Eye (tissue), 1 donor: ENCODE measurements at regions not wholly inside any gene's neighbourhood (a gene's known extent, or its start where the extent isn't known, plus 50 kb on each side); places are given as distances from the start of the nearest gene placed in this dataset.

Experiments
- DNase-seq: peaks from one replicate; pipeline ENCODE4 v3.0.0-alpha.2; 2015

DNA sequence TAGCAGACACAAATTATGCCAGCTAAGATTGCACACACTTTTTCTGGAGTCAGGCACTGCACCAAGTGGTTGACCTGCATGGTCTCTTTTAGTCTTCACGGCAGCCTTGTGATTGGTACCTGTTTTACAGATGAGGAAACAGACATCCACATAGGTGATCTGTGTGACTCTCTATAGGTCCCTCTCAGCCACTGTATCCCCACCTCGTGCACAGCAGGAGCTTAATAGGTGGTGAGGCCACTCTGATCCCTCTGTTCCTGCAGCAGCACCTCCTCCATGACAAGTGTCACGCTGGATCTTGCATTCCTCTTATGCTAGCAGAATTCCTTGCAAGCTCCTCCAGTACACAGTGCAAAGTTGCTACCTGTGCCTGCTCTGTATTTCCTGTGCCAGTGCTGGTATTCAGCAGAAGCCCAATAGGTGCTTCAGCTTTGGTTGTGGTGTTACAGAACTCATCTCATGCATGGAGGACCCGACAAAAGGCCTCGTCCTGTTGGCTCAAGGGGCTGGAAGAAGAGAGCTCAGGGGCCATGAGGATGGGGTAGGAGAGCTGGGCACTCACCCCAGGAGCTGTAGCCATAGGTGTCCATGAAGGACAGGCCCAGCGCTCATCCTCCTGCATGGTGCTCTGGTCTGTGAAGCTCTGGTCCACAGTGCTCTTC is 546.7 kb downstream of the PTPRU start:
- no peak for DNase-seq

DNA sequence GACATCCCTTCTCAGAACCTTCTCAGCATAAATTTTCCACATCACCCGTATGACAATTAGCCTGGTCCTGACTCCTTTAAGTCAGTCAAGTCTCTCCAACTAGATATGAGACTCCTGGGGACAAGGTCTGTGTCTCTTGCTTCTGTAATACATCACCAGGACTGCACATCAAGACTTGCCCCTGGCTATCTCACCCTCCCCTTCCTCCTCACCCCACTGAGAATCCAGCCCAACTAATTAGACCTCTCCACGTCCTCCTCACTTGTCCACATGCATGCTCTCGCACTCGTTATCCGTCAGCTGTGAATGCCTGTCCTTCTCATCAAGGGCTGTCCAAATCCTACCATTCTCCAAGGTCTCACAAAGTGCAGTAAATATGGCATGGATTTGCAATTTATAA is 542.8 kb downstream of the PTPRU start:
- DNase-seq, result no peak

DNA sequence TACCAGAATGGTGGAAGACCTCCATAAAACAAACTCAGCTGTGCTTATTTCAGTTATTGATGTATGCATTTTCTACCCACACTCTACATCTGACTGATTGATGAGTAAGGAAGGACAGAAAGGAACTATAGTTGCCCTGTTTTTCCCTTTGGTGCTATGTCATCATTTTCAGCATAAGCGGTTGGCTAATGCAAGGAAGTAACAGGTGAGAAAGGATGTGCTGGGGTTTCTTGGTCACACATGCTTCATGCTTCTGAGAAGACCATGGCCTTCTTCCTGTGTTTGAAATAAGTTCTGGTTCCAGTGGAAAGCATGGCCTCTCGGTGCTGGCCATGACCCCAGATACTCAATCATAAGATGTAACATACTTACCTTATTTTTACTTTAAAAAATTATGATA is 541.2 kb downstream of the PTPRU start:
- no peak for DNase-seq

DNA sequence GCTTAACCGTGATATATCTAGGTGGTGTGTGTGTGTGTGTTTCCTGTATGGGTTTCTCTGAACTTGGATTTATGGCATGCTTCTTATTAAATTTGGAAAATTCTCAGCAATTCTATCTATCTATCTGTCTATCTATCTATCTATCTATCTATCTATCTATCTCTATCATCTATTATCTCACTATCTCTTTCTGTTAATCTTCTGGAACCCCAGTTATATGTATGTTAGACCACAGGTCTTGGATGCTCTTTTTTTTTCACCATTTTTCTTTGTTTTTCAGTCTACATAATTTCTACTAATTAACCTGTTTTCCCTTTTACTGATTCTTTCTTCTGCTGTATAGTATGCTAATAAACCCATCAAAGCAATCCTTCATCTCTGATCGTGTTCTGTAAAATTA is 538.0 kb downstream of the PTPRU start:
- no peak for DNase-seq

DNA sequence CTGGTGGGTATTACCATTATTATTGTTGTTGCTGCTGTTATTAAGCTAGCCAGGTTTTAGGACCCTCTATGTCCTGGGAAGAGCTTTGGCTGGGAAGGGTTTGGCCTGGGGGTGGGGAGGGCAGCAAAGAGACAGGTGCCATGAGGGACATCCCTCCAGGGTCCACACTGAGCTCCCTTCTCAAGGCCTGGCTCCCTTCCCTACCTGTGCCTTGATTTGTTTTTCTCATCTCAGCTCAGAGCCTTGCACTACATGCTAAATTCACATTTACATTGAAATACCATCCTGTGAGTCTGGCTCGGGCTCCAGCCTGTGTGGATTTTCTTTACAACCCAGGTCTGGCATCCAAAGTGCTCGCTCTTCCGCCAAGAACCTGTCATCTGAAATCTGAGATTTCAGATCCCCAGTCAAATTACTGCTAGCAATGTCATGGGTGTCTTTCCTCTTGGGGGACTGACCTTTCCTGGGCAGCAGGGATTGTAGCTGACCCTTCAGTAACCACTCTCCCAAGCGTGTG is 536.3 kb downstream of the PTPRU start:
- no peak for DNase-seq

DNA sequence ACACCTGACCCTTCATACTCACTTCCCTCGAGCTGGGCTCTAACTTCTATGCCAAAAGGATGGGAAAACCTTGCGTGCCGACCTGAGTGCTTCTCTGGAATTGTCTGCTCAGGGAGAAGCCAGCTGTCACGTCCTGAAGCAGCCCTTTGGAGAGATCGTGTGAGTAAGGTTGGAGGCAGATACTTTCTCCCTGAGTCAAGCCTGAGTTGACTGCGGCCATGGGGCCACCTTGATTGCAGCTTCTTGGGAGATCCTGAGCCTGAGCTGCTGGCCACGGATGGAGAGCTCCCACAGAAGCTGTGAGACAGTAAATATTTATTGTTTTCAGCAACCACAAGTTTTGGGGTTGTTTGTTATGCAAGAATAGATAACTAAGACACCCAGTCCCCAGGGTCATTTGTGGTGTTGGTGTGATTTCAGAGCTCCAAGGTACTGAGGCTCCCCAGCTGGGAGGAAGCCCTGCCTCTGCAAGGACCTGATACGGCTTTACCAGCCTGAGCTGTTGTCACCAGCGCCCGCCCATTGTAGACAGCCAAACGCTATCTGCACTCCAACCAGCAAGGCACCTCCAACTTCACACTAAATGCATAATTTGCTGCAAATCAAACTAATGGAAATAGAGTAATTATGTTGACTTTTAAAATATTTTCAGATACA is 531.6 kb downstream of the PTPRU start:
- no peak for DNase-seq

DNA sequence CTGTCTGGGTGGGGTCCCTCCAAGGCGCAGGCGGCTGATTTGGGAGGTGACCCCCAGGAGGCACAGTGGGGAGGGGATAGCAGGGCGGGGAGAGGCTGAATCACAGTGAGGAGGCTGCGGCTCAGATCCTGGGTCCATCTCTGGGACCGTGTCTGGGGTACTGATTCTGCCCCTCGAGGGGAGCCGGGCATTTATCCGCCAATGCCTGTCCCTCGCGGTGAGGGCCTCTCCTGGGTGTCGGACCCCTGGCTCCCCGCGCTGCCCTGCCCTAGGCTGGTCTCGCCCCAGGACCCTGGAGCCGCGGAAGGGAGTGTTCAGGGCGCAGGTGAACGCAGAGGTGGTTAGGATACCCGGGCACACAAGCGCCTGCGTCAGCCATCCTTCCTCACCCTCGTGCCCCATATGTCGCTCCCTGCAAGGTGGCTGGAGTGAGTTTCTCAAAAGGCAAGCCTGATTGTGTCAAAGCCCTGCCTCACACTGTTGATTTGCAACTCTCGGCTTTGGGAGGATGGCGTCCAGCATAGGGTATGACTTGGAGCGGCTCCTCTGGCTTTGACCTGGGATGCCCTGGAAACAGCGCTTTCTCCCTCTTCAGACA is 530.9 kb downstream of the PTPRU start:
- no peak for DNase-seq

DNA sequence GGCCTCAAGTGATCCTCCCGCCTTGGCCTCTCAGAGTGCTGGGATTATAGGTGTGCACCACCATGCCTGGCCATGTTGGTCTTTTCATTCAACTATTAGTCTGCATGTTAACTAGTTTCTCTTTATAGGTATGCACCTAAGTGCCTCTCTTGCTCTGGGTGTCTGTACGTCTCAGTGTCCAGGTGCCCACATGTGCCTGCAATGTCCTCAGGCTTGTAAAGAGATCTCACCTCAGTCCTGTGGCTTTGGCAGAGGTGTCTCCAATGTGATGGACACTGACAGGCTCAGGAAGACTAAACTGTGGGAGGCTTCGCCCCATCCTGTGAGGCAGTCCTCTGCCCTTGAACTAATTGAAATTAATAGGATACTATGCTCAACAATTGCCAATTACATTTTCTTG is 526.3 kb downstream of the PTPRU start:
- DNase-seq, result no peak

DNA sequence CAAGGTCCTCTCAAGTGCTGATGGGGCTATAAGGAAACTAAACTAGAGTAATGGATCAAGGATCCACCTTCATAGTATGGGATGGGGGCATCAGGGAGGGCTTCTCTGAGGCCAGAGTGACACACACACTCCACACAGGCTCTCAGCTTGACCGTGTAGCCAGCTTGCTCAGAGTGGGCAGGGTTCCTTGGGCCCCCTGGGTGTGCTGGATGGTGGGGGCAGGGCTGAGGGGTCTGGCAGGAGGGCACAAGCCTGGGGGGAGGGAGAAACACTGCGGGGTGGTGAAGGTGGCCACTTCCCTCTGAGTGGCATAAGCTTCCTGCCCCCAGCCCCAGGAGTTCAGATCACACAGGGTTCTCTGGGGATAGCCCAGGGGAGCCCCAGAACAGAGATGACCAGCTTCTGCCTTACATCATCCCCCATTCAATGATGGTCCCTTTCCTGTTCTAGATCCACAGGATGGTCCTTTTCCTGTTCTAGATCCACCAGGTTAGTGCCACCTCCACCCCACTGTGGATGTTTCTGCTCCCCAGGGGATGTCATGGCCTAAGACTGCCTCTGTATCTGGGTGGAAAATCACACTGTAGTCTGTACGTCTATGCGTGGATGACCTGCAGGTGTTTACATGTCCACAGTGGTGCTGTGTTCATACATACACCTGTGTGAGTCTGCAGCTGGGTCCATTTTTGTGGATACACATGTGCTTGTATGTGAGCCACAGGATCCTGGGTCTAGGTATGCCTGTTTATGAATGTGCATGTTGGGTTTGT is 525.0 kb downstream of the PTPRU start:
- no peak for DNase-seq

DNA sequence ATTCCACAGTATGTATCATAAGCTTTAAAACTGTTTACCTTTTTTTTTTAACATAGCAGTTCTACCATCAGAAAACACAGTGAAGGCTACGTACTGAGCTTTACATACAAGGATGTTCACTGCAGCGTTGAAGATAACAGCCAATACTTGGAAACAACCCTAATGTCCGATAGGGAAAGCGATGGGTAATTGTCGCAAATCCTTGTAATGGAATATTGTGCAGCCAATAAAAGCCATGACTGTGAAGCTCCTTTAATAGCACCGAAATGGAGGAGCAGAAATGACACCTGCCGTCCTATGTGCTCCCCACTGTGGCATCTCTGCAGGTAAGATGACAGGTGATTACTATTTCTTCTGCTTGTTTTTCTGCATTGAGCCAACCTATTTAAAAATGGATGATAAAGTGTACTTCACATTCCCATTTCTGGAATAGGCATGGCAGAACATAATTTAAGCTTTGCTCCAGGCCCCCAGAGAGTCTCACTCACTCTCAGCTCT is 523.8 kb downstream of the PTPRU start:
- DNase-seq, result no peak

DNA sequence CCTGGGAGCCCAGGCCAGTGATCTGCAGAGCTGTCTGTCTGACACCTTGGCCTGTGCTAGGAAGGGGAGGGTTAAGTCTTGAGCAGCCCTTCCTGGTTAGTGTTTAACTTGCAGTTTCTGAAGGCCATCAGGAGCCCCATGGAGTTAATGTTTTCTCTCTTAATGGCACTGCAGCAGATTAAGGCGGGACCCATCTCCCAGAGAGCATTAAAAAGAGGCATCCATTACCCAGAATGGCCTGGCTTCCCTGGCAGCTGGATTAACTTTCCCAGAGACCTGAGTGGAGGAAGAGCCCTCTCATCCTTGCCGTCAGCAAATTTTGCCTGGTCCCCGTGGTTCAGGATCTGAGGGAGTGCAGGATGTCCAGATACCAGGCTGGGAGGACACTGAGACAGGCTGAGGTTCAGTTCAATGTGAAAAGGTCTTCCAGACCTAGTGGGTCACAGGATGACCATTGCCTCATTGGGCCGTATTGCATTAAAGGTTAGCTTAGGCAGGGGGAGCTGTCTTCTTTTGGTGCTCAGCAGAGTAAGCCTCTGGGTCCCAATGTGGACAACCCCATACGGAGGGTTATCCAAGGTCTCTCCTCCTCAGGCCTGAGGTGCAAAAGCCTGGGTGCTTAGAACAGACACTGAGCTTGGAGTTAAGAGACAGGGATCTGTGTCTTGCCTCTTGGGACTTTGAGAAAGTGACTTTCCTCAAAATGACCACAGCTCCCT is 522.6 kb downstream of the PTPRU start:
- DNase-seq, result no peak

DNA sequence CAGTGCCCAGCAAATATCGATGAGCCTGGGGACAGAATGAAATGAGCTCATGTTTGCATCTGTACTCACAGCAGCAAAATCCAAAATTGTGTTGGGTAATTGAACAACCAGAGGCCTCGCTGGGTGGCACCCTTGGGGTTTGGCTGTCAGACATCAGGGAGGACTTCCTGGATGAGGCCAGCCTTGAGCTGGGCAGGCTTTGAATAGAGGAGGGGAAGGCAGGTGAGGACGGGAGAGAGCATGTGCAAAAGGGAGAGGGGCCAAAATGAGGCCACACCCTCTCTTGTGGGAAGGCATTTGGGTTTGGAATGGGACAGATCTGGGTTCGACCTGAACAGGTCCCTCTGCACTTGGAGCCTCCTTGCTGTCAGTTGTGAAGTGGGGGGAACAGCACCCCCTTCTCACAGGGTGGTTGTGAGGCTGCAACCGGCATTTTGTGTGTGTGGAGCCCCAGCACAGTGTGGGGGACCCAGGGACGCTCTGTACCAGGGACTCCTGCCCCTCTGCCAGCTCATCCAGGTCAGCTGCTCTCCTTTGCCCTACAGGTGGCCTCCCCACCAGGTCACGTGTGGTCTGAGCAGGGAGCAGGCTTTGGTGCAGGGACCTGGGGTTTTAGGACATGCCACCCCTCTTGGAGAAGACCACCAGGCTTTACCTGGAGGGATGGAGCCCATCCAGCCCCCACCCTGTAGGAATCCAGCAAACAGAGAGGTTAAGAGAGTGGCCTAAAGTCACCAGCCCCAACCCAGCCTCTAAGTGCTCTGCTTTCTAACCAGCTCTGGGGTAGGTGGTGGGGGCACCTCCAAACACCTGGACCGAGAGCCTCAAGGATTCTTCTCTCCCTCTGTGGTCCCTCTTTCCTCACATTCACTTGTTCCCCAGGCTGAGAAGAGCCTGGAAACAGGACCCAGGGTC is 521.8 kb downstream of the PTPRU start:
- DNase-seq, result no peak

DNA sequence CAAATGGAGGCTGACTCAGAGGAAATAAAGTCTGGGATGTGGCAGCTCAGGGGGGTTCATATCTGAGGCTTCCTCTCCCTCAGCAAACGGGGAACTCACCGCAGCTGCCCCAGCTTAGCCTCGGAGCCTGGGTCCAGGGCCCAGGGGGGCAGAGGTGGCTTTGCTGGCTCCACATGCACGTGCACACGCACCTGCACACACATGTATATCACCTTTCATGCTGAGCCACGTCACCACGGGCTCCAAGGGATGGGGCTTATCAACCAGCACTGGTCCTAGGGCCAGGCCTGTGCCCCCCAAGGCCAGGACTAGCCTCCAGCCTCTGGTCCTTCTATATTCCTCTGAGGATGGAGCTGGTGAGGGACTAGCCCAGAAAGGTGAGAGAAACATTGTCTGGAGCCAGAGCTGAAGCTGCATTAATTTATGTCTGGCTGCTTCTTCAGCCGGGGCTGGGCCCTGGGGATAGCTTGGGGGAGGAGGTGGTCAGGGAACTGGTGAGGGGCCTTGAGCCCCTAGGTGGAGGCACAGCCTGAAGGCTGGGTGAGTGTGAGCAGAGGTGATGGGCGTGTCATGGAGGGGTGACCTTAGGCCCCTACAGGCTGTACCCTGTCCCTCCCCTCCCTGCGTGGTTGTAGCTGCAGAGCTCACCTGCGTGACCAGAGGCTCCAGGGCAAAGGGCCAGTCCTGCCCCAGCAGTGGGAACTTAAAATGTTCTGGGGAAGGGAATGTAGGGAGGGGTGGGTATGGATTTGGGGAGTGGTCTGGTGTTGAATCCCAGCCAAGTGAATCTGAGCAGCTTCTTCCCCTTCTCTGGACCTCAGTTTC is 520.8 kb downstream of the PTPRU start:
- DNase-seq, result no peak

DNA sequence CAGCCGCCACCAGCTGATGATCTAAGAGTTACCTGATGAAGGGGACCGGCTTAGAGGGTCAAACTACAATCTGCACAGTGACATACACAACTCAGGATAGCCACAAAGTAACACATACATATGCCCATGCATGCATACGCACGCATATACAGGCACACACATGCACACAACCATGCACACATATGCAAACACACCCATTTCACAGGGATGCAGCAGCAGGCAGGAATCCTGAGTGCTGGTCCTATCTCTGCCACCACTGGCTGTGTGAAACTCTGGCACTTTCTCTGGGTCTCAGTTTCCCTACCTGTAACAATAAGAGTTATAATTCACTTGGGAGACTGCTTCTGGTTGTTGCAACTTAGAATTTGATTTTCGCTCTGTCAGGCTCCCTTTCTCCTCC is 520.2 kb downstream of the PTPRU start:
- no peak for DNase-seq

DNA sequence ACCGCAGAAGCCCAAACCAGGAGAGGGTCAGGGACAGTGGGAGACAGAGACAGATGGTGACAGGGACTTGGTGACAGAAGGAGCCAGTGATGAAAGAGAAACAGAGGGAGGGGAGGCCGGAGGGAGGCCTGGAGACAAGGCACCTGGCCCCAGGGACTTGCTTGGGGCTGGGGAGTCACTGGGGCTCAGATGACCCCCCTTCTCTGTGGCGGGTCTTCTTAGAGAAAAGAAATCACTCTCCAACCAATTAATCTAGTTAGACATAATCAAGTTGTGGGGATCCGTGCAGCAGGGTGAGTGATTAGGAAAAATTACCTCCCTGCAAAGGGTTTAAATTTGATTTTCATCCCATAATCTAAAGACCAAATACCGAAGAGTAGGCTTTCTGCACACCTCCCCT is 519.8 kb downstream of the PTPRU start:
- no peak for DNase-seq

DNA sequence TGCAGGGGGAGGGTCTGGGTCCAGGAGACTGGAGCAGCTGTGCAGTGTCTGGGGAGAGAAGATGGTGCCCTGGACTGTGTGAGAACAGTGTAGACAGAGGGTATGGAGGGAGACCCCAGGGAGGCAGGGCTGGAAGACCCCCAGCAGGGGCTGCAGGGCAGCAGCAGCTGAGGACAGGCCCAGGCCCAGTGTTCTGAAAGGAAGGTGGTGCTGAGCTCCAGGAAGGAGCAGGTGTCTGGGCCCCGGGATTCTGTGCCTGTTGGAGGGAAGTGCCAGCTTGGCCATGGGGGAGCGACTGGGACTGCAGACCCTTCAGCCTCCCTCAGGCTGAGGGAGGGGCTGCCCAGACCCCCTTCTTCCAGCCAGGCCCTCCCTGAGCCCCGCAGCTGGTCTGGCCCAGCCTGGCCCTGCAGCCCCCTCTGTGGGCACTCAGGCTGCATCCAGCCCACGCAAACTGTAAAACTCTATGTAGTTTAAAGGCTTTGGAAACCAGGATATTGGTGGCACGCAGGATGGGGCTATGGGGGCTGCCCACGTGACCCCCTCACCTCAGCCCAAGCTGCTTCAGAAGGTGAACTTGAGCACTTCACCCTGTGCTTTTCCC is 519.2 kb downstream of the PTPRU start:
- DNase-seq, result peak; percentile 14

DNA sequence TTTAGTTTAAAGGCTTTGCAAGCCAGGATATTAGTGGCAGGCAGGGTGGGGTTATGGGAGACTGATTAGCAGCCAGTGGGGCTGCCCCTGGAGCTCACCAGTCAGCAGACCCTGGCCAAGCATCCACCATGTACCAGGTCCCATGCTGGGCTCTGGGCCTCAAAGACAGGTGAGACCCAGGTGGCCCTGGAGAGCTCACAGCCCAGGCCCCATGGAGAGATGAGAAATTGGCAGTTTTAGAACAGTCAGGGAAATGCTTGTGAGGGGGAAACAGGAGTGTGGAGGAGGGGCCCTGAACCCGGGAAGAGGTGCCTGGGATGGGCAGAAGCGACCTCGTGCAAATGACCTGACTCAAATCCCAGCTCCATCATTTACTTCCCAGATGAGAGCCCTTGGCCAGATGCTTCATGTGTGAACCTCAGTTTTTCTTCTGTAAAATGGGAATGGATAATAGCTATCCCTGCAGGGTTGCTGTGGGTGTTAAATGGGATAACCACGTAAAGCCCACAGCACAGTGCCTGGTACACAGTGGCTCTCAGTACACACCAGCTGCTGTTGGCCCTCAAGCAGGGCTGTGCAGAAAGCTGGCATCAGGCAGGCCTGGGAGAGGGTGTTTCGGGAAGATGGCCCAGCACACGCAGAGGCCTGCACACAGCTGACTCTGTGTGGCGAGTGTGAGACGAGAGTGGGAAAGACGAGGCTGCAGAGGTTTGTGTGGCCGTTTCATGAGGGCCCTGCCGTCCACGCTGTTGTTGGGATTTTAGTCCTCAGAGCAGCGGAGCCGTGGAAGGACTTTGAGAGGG is 518.5 kb downstream of the PTPRU start:
- no peak for DNase-seq

DNA sequence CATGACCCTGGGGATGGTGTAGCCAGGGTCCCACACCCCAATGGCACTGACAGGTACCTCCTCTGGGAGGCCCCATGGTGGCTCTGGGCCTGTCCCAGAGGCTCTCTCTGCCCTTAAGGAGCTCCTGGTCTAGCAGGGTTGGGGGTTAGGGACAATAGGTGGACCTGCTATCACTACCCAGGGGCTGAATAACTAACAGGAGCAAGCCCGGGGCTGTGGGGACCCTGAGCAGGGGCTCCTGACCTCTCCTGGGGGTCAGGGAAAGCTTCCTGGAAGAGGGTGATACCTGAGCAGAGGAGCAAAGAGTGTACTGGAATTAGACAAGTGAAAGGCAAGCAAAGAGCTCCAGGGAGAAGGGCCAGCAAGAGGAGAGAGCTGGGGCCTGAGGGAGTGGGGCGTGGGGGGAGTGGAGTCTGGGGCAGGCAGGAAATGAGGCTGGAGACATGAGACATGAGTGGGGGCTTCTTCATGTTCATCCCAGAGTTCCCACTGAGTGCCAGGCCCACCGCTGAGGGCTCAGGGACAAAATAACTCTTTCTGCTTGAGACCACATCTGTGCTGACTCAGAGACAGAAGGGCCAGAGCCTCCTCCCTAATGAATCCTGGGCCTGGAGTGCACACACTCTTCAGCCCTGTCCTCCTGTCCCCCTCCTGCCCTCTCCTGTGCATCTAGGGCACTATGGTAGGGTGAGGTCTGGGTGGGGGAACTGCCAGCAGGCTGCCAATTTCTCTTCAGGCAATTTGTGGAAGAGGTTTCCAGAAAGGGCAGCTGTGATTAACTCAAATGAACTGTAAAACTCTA is 517.6 kb downstream of the PTPRU start:
- peak; percentile 38 for DNase-seq
